DMS153 treated with DMSO at 0.1 percent for 48 hours (cell line): ENCODE measurements at regions not wholly inside any gene's neighbourhood (a gene's known extent, or its start where the extent isn't known, plus 50 kb on each side); places are given as distances from the start of the nearest gene placed in this dataset.

ENCODE experiments used
- DNase-seq: peaks from one replicate; lab custom pipeline; 2025; ENCODE audit not compliant: unreplicated experiment; lab: John Stamatoyannopoulos, UW

DNA sequence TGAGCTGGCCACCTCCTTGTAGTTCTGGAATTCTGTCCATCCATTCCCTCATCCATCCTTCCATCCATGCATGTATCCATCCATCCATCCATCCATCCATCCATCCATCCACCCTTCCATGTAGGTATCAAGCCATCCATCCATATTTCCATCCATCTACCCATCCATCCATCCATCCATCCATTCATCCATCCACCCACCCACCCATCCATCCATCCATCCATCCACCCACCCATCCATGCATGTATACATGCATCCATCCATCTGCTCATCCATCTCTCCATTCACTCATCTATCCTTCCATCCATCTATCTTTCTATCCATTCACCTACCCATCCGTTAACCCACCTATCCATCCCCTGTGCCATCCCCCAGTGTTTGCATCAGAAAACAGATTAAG lies 153.6 kb upstream of the STX18 start:
- DNase-seq: no peak

DNA sequence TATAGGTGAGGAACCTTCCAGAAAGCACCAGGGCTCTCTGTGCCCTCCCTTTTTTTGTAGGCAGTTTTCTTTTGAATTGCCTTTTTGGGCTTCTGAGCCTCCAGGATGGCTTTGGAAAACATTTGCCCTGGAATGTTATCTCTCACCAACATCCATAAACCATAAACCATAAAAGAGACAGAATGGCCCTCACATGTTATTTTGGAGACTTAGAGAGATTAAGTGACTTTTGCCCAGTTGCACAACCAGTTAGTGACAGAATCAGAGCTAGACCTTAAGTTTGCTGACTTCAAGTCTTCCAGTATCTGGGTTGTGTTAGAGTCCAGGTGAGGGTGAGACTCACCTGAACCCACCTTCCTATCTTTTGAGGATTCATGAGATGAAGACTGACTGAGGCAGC lies 153.0 kb upstream of the STX18 start:
- no peak for DNase-seq

DNA sequence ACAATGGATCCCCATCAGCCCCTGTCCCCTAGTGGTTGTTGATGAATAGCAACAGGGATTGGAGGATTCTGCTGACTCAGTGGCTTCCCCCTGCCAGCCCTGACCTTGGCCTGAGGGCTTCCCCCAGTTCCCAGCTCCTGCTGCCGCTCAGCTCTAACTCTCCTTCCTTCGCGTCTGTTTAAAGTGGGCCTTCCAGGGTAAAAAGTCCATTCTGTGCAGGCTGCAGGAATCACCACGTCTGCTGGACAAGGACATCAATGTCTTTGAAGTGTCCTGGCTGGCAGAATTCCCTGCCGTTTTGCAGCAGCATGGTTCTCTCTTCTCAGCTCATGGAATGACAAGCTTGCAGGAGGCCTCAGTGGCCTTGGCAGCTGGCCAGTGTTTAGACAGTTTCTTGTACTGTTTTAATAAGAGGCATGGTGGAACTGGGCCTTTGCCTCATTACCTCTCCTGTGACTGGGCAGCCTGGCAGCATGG lies 152.5 kb upstream of the STX18 start:
- no peak for DNase-seq

- DNase-seq: no peak
Measured at GRCh38 chr4:4693755-4694295, 152.0 kb upstream of the STX18 start.

DNA sequence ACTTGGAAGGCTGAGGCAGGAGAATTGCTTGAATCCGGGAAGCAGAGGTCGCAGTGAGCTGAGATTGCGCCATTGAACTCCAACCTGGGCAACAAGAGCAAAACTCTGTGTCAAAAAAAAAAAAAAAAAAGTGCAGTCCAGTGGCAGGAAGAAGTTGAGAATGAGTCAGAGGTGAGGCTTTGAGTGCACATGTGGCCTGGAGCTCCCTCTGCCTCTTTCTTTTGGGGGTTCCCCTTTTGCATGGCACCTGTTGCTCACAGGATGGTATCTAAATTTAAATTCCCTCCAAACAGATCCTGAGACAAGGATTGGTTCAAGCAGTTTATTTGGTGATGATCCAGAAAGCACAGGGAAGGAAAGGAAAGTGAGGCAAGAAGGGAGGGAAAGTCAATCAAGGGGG lies 151.4 kb upstream of the STX18 start:
- DNase-seq: no peak

DNA sequence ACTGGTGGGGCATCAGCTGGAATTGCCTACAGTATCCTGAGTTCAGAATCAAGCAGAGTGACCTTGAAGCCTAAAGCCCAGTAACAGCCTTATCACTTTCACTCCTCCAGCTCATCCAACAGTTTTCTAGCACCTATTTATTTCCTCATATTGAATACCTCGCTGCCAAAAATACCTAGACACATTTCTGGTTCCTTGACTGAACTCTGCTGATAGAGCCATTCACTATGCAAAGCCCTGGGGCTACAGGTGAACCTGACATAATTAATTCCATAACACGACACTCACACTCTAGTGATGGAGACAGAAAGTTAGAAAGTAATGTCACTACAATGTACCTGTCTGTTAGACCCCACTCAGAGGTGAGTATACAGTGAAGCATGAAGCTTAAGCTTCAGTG lies 149.0 kb upstream of the STX18 start:
- no peak for DNase-seq

DNA sequence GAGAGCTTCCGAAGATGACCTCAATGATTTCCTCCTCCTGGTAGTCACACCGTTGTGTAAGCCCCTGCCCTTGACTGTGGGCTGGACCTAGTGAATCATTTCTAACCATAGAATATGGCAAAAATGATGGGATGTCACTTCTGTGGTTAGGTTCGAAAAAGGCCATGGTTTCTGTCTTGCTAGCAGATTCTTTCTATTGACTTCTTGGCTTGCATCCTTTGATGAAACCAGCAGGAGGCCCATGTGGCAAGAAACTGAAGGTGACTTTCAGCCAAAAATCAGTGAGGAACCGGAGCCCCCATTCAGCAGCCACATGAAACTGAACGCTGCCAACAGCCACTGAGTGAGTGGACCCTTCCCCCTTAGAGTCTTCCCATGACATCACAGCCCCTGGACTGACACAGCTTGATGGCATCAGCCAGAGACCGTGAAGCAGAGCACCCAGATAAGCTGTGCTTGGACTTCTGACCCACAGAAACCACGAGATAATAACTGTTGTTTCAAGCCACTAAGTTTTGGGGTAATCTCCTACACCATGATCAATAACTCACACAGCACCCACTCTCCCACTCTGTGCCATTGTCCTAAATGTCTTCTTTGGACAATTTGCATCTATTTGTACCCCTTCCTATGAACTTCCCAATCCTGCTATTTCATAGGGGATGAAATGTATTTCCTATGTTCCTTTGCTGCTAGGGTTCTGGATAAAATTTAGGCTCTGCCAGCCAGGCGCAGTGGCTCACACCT lies 148.0 kb upstream of the STX18 start:
- DNase-seq: no peak

DNA sequence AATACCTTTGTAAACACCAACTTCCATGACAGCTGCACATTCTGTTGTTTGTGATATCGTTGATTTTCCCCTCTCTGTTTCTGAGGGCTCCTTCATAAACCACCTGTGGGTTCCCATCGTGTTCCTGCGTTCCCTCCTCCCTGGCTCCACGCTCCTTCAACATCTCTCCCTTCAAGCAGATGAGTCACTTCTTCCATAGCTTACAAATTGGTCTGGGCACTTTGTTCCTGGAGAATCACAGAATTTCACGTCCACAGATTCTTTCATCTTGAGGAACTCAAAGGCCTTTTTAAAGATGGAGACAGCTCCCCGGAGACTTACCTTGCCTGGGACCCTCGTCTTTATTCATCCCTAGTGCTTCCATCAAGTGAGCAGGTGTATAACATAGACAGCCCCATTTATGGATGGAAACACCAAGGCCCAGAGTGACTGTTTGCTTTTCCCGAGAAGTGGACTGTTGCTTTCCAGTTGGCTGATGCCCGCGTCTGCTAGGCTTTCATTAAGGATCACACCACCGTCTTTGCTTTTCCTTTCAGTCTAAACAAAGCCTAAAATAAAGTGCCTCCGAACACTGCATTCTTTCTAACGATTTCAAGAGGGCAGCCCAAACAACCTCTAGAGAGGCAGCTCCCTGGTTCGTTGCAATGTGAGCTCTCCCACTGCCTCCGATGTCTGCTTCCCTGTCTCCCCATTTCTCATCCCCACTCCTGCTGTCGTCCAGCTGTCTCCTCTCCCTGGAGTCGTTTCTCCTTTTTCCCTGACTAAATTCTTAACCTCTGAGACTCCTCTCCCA lies 146.3 kb upstream of the STX18 start:
- no peak for DNase-seq

GRCh38 chr4:4687100-4687499 lies 145.3 kb upstream of the STX18 start:
- DNase-seq: no peak

DNA sequence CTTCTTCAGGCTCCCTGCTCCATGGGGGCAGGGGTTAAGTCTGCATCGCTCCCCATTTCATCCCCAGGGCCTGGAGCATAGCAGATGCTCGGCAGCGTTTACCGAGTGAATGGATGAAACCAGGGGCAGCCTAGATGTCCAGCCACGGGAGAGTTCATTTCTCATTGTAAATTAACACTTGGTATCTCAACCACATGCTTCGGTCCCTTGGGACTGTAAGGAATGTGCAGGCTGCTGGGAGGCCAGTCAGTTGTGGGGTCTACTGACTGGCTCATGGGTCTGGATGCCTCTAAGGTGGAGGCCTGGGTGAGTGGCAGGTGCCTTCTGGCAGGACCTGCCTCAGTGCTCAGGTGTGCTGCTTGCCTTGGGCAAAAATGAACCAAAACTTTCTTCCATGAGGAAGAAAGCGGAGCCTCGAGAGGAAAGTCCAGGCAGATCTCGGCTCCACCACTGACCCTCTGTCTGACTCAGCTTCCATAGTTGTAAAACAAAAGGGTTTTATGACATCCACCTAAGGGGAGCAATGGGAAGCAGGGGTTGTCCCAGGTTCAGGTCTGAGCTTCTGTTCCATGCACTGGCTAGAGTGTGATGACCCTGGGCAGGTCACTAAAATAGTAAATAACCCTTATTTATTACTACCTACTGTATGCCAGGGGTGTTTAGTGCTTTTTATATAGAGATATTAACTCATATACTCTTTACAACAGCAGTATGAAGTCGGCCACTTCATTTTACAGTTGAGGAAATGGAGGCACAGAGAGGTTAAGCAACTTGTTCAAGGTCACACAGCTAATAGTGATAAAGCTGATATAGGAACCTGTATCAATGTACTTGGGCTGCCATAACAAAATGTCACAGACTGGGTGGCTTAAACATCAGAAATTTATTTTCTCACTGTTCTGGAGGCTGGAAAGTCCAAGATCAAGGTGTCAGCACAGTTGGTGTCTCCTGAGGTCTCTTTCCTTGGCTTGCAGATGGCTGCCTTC lies 144.3 kb upstream of the STX18 start:
- no peak for DNase-seq

GRCh38 chr4:4681653-4682052 lies 139.8 kb upstream of the STX18 start:
- no peak for DNase-seq

DNA sequence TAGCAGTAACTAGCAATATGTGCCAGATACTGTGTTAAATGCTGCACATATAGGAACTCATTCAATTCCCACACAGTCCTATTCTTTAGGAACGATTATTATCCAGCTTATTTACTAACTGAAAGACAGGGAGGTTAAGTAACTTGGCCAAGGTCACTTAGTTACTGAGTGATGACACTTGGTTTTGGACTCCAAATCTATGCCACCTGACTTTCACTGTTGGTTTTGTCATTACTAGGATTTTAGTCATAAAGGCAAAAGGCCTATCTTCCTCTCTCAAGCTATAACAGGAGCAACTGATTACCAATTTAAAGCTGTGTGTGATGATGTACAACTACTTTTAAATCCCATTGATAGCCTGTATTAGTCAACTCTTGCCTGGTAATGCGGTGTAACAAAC lies 138.9 kb upstream of the STX18 start:
- no peak for DNase-seq

DNA sequence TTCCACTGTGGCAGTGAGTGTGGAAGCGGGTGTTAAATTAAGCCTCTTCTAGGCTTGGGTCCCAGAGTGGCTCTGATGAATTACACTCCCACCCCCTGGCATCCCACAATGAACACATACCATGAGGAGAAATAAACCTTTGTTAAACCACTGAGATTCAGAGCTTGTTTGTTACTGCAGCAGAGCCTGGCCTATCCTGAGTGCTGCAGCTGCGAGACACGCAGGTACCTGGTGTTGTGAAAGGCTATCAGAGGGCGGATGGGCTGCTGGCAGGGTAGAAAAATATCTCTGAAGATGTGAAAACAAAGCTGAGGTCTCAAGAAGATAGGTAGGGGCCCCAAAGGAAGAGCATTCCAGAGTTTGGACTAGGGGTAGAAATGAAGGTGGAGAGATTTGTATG lies 138.4 kb upstream of the STX18 start:
- DNase-seq: no peak

- no peak for DNase-seq
Measured at GRCh38 chr4:4677556-4678522, 136.0 kb upstream of the STX18 start.

- DNase-seq: no peak
Measured at GRCh38 chr4:4675641-4676040, 133.8 kb upstream of the STX18 start.

DNA sequence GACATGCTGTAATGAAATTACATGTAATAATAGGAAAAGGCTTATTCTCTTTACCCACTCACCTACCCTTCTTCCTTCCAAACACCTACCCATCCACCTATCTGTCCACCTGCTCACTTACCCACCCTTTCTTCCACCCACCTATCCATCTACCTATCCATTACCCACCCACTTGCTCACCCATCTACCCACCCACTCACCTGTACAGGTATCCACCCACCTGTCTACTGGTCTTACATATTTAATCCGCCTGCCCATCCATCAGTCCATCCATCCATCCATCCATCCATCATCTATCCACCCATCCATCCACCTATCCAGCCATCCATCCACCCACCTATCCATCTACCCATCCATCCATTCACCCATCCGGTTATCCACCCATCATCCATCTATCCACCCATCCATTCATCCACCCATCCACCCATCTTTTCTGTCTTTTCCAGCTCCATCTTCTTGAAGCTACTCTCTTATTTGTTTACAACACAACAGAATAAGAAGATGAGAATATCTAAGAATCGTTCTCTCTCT lies 133.3 kb upstream of the STX18 start:
- no peak for DNase-seq

GRCh38 chr4:4673070-4673469 lies 131.2 kb upstream of the STX18 start:
- no peak for DNase-seq

- no peak for DNase-seq
Measured at GRCh38 chr4:4672402-4672801, 130.6 kb upstream of the STX18 start.

DNA sequence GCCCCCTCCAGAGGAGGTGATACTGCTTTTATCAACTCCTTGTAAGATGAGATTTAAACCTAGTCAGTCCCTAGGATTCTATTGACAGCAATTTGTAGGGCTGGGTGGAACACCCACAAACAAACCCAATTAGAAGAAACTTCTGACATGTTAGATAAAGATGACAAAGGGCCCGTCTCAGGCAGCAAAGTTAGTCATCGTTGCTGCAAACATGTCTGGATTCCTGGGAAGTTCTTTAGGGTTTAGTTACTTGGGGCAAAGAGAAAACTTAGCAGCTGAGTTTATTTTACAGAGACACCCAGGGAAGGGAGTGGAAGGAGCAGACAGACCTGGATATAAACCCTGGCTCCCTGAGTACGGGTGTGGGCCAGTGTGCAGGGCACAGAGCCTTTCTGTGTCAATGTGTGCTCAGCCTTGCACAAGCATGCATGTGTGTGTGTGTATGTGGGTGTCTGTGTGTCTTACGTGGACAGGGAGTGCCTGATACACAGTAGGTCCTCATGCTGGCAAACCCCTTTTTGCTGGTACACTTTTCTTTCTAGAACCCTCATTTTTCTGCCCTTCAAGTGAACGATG lies 130.0 kb upstream of the STX18 start:
- no peak for DNase-seq
